Lower leg skin (tissue), 4 donors: ENCODE measurements at regions not wholly inside any gene's neighbourhood (a gene's known extent, or its start where the extent isn't known, plus 50 kb on each side); places are given as distances from the start of the nearest gene placed in this dataset.

Experiments used
- DNase-seq, 2 donors: peaks; one replicate each; pipeline ENCODE4 v3.0.0-alpha.2; 2019; ENCODE audit warnings: low spot score in 2 of 2
- H3K4me3 ChIP-seq: fragments of 200-600 bp; sonication (generic); 2 replicates; pipeline ENCODE4 v1.5.1; 2017; ENCODE audit warnings: mild to moderate bottlenecking, low read depth; ENCODE audit not compliant: poor library complexity, severe bottlenecking
- CTCF ChIP-seq, 3 donors: fragments of 450-650 bp; IDR thresholded peaks; one replicate each; pipeline ENCODE4 v1.5.1; 2016; ENCODE audit warnings: antibody characterized with exemption in 3 of 3, mild to moderate bottlenecking in 3 of 3, moderate library complexity in 2 of 3
- POLR2A ChIP-seq, 2 donors: fragments of 450-650 bp; IDR thresholded peaks; one replicate each; pipeline ENCODE4 v1.6.1; 2016 to 2017; ENCODE audit warnings: antibody characterized with exemption in 2 of 2, mild to moderate bottlenecking in 1 of 2, moderate library complexity in 1 of 2
- WGBS, 2 donors: methylation state at CpG; one replicate each; pipeline ENCODE4 v1.1.5; 2018; 5-methylcytosine and 5-hydroxymethylcytosine counted together
- intact Hi-C: fragments of 100-400 bp; cut with DNase I; formaldehyde crosslinking; loops from one replicate; pipeline ENCODE4 v1.15.0; 2023; ENCODE audit warnings: low total_unique reads

GRCh38 chr7:73974948-73975926 lies 52.7 kb upstream of the ELN start:
- intact Hi-C loops, result no loop called here

GRCh38 chr7:73976761-73977618 lies 51.0 kb upstream of the ELN start:
- intact Hi-C loops, result no loop called here
- peak in 1 of 2 donors; percentile 80 for DNase-seq
- TF ChIP-seq CTCF (IDR thresholded peaks at IDR 0.05) (no peak), POLR2A (IDR thresholded peaks at IDR 0.05) (no peak)
- 57 to 62% methylated on average over 20 to 23 of the region's 24 CpGs for WGBS, 2 donors
- no peak overlapping the region for H3K4me3 ChIP-seq

More at GRCh38 chr7:73974948-73975926, 52.7 kb upstream of the ELN start:
- peak in 1 of 2 donors; percentile 79 for DNase-seq
- no peak overlapping the region for H3K4me3 ChIP-seq
- 88 to 91% methylated on average over 30 of the region's 30 CpGs for WGBS, 2 donors
- TF ChIP-seq POLR2A (IDR thresholded peaks at IDR 0.05) (no peak), CTCF (IDR thresholded peaks at IDR 0.05) (no peak)

GRCh38 chr7:73977619-73978618 lies 50.1 kb upstream of the ELN start:
- intact Hi-C loops, result no loop called here
- TF ChIP-seq POLR2A (IDR thresholded peaks at IDR 0.05) (no peak), CTCF (IDR thresholded peaks at IDR 0.05) (no peak)
- DNase-seq, result peak in 1 of 2 donors; percentile 85
- H3K4me3 ChIP-seq, result no peak overlapping the region
- WGBS, 2 donors, result 71 to 76% methylated on average over 23 of the region's 23 CpGs
